H1 (cell line): ENCODE measurements at regions not wholly inside any gene's neighbourhood (a gene's known extent, or its start where the extent isn't known, plus 50 kb on each side); places are given as distances from the start of the nearest gene placed in this dataset.

ENCODE experiments used
- GABPA ChIP-seq: IDR thresholded peaks from 2 replicates; pipeline ENCODE4 v1.6.1; 2011; ENCODE audit warnings: mild to moderate bottlenecking, low read length, moderate library complexity, borderline replicate concordance; ENCODE audit not compliant: insufficient read depth
- TF ChIP-seq, protein P1 (sequence below): IDR thresholded peaks from 2 replicates; pipeline ENCODE4 v1.6.1; 2011; ENCODE audit warnings: low read length, improper control_type of control experiment
- TF ChIP-seq, protein P2 (sequence below): IDR thresholded peaks from 2 replicates; pipeline ENCODE4 v1.6.1; 2012; ENCODE audit warnings: inconsistent platforms

DNA sequence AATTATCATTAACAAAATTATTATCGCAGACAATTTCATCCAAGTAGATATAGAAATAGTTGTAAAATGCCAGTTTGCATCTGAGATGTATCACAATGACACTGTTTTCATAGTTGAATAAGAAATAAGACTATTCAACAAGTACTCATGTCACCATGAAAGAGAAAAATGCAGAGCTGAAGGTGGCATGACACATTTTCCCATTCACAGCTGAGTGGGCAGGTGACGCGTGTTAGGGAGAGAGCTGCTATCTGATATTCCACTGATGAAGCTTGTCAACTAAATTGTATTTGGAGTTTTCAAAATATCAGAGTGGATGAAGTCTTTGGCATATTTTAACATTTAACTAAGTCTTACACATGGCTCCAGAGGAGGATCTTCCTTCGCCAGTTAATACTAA is 70.3 kb upstream of the HDAC9 start (continued):
- TF ChIP-seq, protein P1, sequence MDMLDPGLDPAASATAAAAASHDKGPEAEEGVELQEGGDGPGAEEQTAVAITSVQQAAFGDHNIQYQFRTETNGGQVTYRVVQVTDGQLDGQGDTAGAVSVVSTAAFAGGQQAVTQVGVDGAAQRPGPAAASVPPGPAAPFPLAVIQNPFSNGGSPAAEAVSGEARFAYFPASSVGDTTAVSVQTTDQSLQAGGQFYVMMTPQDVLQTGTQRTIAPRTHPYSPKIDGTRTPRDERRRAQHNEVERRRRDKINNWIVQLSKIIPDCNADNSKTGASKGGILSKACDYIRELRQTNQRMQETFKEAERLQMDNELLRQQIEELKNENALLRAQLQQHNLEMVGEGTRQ = no peak
- TF ChIP-seq, protein P2, sequence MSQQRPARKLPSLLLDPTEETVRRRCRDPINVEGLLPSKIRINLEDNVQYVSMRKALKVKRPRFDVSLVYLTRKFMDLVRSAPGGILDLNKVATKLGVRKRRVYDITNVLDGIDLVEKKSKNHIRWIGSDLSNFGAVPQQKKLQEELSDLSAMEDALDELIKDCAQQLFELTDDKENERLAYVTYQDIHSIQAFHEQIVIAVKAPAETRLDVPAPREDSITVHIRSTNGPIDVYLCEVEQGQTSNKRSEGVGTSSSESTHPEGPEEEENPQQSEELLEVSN = no peak
- TF ChIP-seq GABPA = no peak
- TF ChIP-seq, all 59 proteins: peak for 0
